Activated gamma-delta T cell (primary cell): ENCODE measurements at regions not wholly inside any gene's neighbourhood (a gene's known extent, or its start where the extent isn't known, plus 50 kb on each side); places are given as distances from the start of the nearest gene placed in this dataset.

Source experiments
- DNase-seq: peaks from one replicate; lab custom pipeline; 2025; lab: John Stamatoyannopoulos, UW

- no peak for DNase-seq
Measured at GRCh38 chr6:152811785-152812184, 61.2 kb downstream of the VIP start.

GRCh38 chr6:152815230-152815872 lies 64.8 kb downstream of the VIP start:
- DNase-seq = no peak

- DNase-seq = no peak
Measured at GRCh38 chr6:152816055-152816454, 65.5 kb downstream of the VIP start.

GRCh38 chr6:152821525-152821924 lies 70.9 kb downstream of the VIP start:
- DNase-seq = no peak

- DNase-seq = no peak
Measured at GRCh38 chr6:152824666-152825065, 74.1 kb downstream of the VIP start.

- no peak for DNase-seq
Measured at GRCh38 chr6:152828431-152828830, 77.8 kb downstream of the VIP start.

- DNase-seq = peak; percentile 10
Measured at GRCh38 chr6:152834366-152834765, 83.8 kb downstream of the VIP start.

- DNase-seq = no peak
Measured at GRCh38 chr6:152836523-152836922, 85.9 kb downstream of the VIP start.

- DNase-seq = no peak
Measured at GRCh38 chr6:152845421-152845820, 94.8 kb downstream of the VIP start.

GRCh38 chr6:152846825-152847224 lies 96.2 kb downstream of the VIP start:
- no peak for DNase-seq

GRCh38 chr6:152848919-152849318 lies 98.3 kb downstream of the VIP start:
- DNase-seq = no peak

- DNase-seq = no peak
Measured at GRCh38 chr6:152854086-152854795, 103.6 kb downstream of the VIP start.

GRCh38 chr6:152858141-152858540 lies 107.5 kb downstream of the VIP start:
- no peak for DNase-seq

- DNase-seq = no peak
Measured at GRCh38 chr6:152859225-152859624, 108.6 kb downstream of the VIP start.

- no peak for DNase-seq
Measured at GRCh38 chr6:152863618-152864326, 113.2 kb downstream of the VIP start.

GRCh38 chr6:152874267-152874666 lies 108.6 kb downstream of the FBXO5 start:
- no peak for DNase-seq

GRCh38 chr6:152874846-152875568 lies 107.8 kb downstream of the FBXO5 start:
- DNase-seq = no peak

- DNase-seq = no peak
Measured at GRCh38 chr6:152879681-152880080, 103.2 kb downstream of the FBXO5 start.

- DNase-seq = no peak
Measured at GRCh38 chr6:152893187-152893586, 89.7 kb downstream of the FBXO5 start.

GRCh38 chr6:152896923-152897322 lies 85.9 kb downstream of the FBXO5 start:
- no peak for DNase-seq

GRCh38 chr6:152897807-152898399 lies 84.9 kb downstream of the FBXO5 start:
- no peak for DNase-seq

GRCh38 chr6:152904678-152905077 lies 78.2 kb downstream of the FBXO5 start:
- DNase-seq = no peak
